HFFc6 (cell line): ENCODE measurements at regions not wholly inside any gene's neighbourhood (a gene's known extent, or its start where the extent isn't known, plus 50 kb on each side); places are given as distances from the start of the nearest gene placed in this dataset.
A peak's percentile ranks its signal among the peaks of the same experiment; 100 is the strongest.
"Not testable (repeated sequence)": the region's sequence is repeated elsewhere in the genome, so short reads cannot be mapped to it uniquely, and the experiment has no call there.

Source experiments
- DNase-seq: peaks from one replicate; pipeline ENCODE4 v3.0.0-alpha.2; 2018
- H3K27ac Mint-ChIP-seq: 2 replicates; pipeline ENCODE4 v1.8.0; 2020; ENCODE audit warnings: mild to moderate bottlenecking, mixed read lengths
- H3K27me3 Mint-ChIP-seq: 2 replicates; pipeline ENCODE4 v1.8.0; 2021; ENCODE audit warnings: mild to moderate bottlenecking, moderate library complexity, mixed read lengths; ENCODE audit not compliant: insufficient read depth
- H3K36me3 Mint-ChIP-seq: 2 replicates; pipeline ENCODE4 v1.8.0; 2021; ENCODE audit warnings: low read depth, mixed read lengths
- H3K4me1 Mint-ChIP-seq: 2 replicates; pipeline ENCODE4 v1.8.0; 2020; ENCODE audit warnings: low read depth, mixed read lengths
- H3K4me3 Mint-ChIP-seq: 2 replicates; pipeline ENCODE4 v1.8.0; 2020; ENCODE audit warnings: mild to moderate bottlenecking, moderate library complexity, mixed read lengths
- H3K9me3 Mint-ChIP-seq: 2 replicates; pipeline ENCODE4 v1.8.0; 2020; ENCODE audit warnings: mild to moderate bottlenecking, mixed read lengths
- CTCF ChIP-seq: fragments of 200-600 bp; sonication (generic); IDR thresholded peaks from 2 replicates; pipeline ENCODE4 v1.5.0; 2021; ENCODE audit warnings: antibody characterized with exemption, mild to moderate bottlenecking

GRCh38 chr2:220756653-220757052 lies 815.5 kb downstream of the EPHA4 start:
- no peaks in the 10 kb centered on the region for H3K4me1 Mint-ChIP-seq
- TF ChIP-seq CTCF = no peak
- no peak overlapping the region for H3K4me3 Mint-ChIP-seq
- no peaks in the 10 kb centered on the region for H3K36me3 Mint-ChIP-seq
- H3K27ac Mint-ChIP-seq = no peak overlapping the region
- peaks cover 2% of the 10 kb centered on the region; the same call in 1 of the 2 replicates for H3K27me3 Mint-ChIP-seq
- H3K9me3 Mint-ChIP-seq = no peaks in the 10 kb centered on the region; the same call in 1 of the 2 replicates
- no peak for DNase-seq

- not testable (repeated sequence) for H3K27ac Mint-ChIP-seq, H3K9me3 Mint-ChIP-seq
Observed at GRCh38 chr2:220758376-220758775, 813.7 kb downstream of the EPHA4 start.

GRCh38 chr2:220764171-220764570 lies 807.9 kb downstream of the EPHA4 start:
- Mint-ChIP-seq H3K27me3 (no peaks in the 10 kb centered on the region; the same call in 1 of the 2 replicates), H3K9me3 (no peaks in the 10 kb centered on the region), H3K27ac (no peak overlapping the region), H3K36me3 (no peaks in the 10 kb centered on the region), H3K4me3 (no peak overlapping the region), H3K4me1 (no peaks in the 10 kb centered on the region)
- TF ChIP-seq CTCF = no peak
- DNase-seq = no peak

More at GRCh38 chr2:220758376-220758775, 813.7 kb downstream of the EPHA4 start:
- H3K4me1 Mint-ChIP-seq, H3K27me3 Mint-ChIP-seq, DNase-seq, H3K36me3 Mint-ChIP-seq, H3K4me3 Mint-ChIP-seq: not testable (repeated sequence)

GRCh38 chr2:220767591-220768255 lies 804.4 kb downstream of the EPHA4 start:
- H3K27me3 Mint-ChIP-seq = no peaks in the 10 kb centered on the region; the same call in 1 of the 2 replicates
- no peak for TF ChIP-seq CTCF

GRCh38 chr2:220775856-220776488 lies 796.1 kb downstream of the EPHA4 start:
- Mint-ChIP-seq H3K36me3 (peaks cover 12% of the 10 kb centered on the region; the same call in 1 of the 2 replicates), H3K4me1 (peaks cover 31% of the 10 kb centered on the region), H3K9me3 (peaks cover 14% of the 10 kb centered on the region), H3K27me3 (peaks cover 2% of the 10 kb centered on the region; the same call in 1 of the 2 replicates), H3K4me3 (no peak overlapping the region), H3K27ac (no peak overlapping the region; the same call in 1 of the 2 replicates)
- TF ChIP-seq CTCF = no peak
- peak; percentile 28 for DNase-seq

More at GRCh38 chr2:220767591-220768255, 804.4 kb downstream of the EPHA4 start:
- Mint-ChIP-seq H3K4me1 (no peaks in the 10 kb centered on the region), H3K4me3 (no peak overlapping the region), H3K36me3 (no peaks in the 10 kb centered on the region), H3K27ac (no peak overlapping the region), H3K9me3 (no peaks in the 10 kb centered on the region)
- no peak for DNase-seq

- not testable (repeated sequence) for H3K27me3 Mint-ChIP-seq, H3K4me3 Mint-ChIP-seq, H3K27ac Mint-ChIP-seq
- Mint-ChIP-seq H3K4me1 (peaks cover 38% of the 10 kb centered on the region), H3K36me3 (peaks cover 12% of the 10 kb centered on the region; the same call in 1 of the 2 replicates), H3K9me3 (peaks cover 14% of the 10 kb centered on the region)
- DNase-seq = peak; percentile 37
Observed at GRCh38 chr2:220779076-220779475, 793.0 kb downstream of the EPHA4 start.
